ENCODE measurements at regions not wholly inside any gene's neighbourhood (a gene's known extent, or its start where the extent isn't known, plus 50 kb on each side); places are given as distances from the start of the nearest gene placed in this dataset.

GRCh38 chr14:53444677-53445312 lies 291.7 kb upstream of the DDHD1 start:
- TF ChIP-seq POLR2A (IDR thresholded peaks at IDR 0.05) (no peak), EP300 (IDR thresholded peaks at IDR 0.05) (no peak)
- TF ChIP-seq, protein P1, sequence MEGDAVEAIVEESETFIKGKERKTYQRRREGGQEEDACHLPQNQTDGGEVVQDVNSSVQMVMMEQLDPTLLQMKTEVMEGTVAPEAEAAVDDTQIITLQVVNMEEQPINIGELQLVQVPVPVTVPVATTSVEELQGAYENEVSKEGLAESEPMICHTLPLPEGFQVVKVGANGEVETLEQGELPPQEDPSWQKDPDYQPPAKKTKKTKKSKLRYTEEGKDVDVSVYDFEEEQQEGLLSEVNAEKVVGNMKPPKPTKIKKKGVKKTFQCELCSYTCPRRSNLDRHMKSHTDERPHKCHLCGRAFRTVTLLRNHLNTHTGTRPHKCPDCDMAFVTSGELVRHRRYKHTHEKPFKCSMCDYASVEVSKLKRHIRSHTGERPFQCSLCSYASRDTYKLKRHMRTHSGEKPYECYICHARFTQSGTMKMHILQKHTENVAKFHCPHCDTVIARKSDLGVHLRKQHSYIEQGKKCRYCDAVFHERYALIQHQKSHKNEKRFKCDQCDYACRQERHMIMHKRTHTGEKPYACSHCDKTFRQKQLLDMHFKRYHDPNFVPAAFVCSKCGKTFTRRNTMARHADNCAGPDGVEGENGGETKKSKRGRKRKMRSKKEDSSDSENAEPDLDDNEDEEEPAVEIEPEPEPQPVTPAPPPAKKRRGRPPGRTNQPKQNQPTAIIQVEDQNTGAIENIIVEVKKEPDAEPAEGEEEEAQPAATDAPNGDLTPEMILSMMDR (IDR thresholded peaks at IDR 0.05): no peak

Measured in ovary (tissue), 3 donors.